ENCODE measurements at regions not wholly inside any gene's neighbourhood (a gene's known extent, or its start where the extent isn't known, plus 50 kb on each side); places are given as distances from the start of the nearest gene placed in this dataset.

- Histone ChIP-seq H3K27me3 (no peaks in the 10 kb centered on the region), H3K9me3 (no peaks in the 10 kb centered on the region), H3K4me1 (peaks cover 27 to 40% of the 10 kb centered on the region in 2 donors), H3K36me3 (no peaks in the 10 kb centered on the region), H3K4me3 (replicated peaks in 1 of 3) (no peak overlapping the region), H3K27ac (no peak overlapping the region)
- WGBS, 2 donors: 90 to 91% methylated on average over 4 of the region's 4 CpGs
- TF ChIP-seq POLR2A (IDR thresholded peaks at IDR 0.05) (no peak), CTCF (IDR thresholded peaks at IDR 0.05) (no peak)
- DNase-seq: no peak
- intact Hi-C loops (cut with DNase I): loop anchor here (5.0 kb wide), 1 partner anchor 69 kb away; no protein-coding TSS in a partner anchor
Observed at GRCh38 chr10:78983608-78984007, 85.2 kb upstream of the ZMIZ1 start.

GRCh38 chr10:78985973-78986818 lies 82.6 kb upstream of the ZMIZ1 start:
- intact Hi-C loops (cut with DNase I): no loop called here
- no peak for TF ChIP-seq CTCF (IDR thresholded peaks at IDR 0.05)
- TF ChIP-seq POLR2A (IDR thresholded peaks at IDR 0.05): no peak
- DNase-seq: no peak
- peaks cover 12 to 21% of the 10 kb centered on the region in 2 donors for H3K4me1 ChIP-seq
- WGBS, 2 donors: 94 to 96% methylated on average over 8 of the region's 8 CpGs
- H3K4me3 ChIP-seq (replicated peaks in 1 of 3): no peak overlapping the region
- H3K27me3 ChIP-seq: no peaks in the 10 kb centered on the region
- H3K27ac ChIP-seq: no peak overlapping the region
- no peaks in the 10 kb centered on the region for H3K9me3 ChIP-seq
- no peaks in the 10 kb centered on the region for H3K36me3 ChIP-seq

GRCh38 chr10:78991187-78991586 lies 77.6 kb upstream of the ZMIZ1 start:
- no peak overlapping the region for H3K4me3 ChIP-seq (replicated peaks in 1 of 3)
- H3K4me1 ChIP-seq: peaks cover 0 to 6% of the 10 kb centered on the region in 2 donors
- no peak overlapping the region for H3K27ac ChIP-seq
- H3K9me3 ChIP-seq: no peaks in the 10 kb centered on the region
- H3K27me3 ChIP-seq: no peaks in the 10 kb centered on the region
- WGBS, 2 donors: 70 to 88% methylated on average over 1 of the region's 1 CpG
- TF ChIP-seq POLR2A (IDR thresholded peaks at IDR 0.05) (no peak), CTCF (IDR thresholded peaks at IDR 0.05) (no peak)
- no peaks in the 10 kb centered on the region for H3K36me3 ChIP-seq
- intact Hi-C loops (cut with DNase I): no loop called here
- DNase-seq: no peak

- H3K36me3 ChIP-seq: no peaks in the 10 kb centered on the region
- no peaks in the 10 kb centered on the region for H3K9me3 ChIP-seq
- no peak for DNase-seq
- intact Hi-C loops (cut with DNase I): no loop called here
- no peak for TF ChIP-seq CTCF (IDR thresholded peaks at IDR 0.05)
- no peak for TF ChIP-seq POLR2A (IDR thresholded peaks at IDR 0.05)
- H3K4me3 ChIP-seq (replicated peaks in 1 of 3): no peak overlapping the region
- H3K27me3 ChIP-seq: no peaks in the 10 kb centered on the region
- no peak overlapping the region for H3K27ac ChIP-seq
- 92 to 94% methylated on average over 6 of the region's 6 CpGs for WGBS, 2 donors
- peaks cover 0 to 11% of the 10 kb centered on the region in 2 donors for H3K4me1 ChIP-seq
Observed at GRCh38 chr10:78992333-78992732, 76.4 kb upstream of the ZMIZ1 start.

GRCh38 chr10:78993261-78993945 lies 75.4 kb upstream of the ZMIZ1 start:
- Histone ChIP-seq H3K27me3 (no peaks in the 10 kb centered on the region), H3K4me3 (replicated peaks in 1 of 3) (no peak overlapping the region), H3K4me1 (peaks cover 0 to 21% of the 10 kb centered on the region in 2 donors), H3K36me3 (no peaks in the 10 kb centered on the region), H3K27ac (no peak overlapping the region), H3K9me3 (no peaks in the 10 kb centered on the region)
- intact Hi-C loops (cut with DNase I): no loop called here
- WGBS, 2 donors: 89 to 95% methylated on average over 10 of the region's 10 CpGs
- no peak for DNase-seq
- no peak for TF ChIP-seq CTCF (IDR thresholded peaks at IDR 0.05)
- TF ChIP-seq POLR2A (IDR thresholded peaks at IDR 0.05): no peak

Data from thyroid gland (tissue), 4 donors.